Immature natural killer cell (primary cell): ENCODE measurements at regions not wholly inside any gene's neighbourhood (a gene's known extent, or its start where the extent isn't known, plus 50 kb on each side); places are given as distances from the start of the nearest gene placed in this dataset.

ENCODE experiments used
- DNase-seq, 3 donors: peaks; one replicate each; pipeline ENCODE4 v3.0.0; 2022; ENCODE audit warnings: mixed read lengths in 1 of 3
- H3K27ac Mint-ChIP-seq, 6 donors: one replicate each; pipeline ENCODE4 v1.8.0; 2020; ENCODE audit warnings: mixed read lengths in 6 of 6, mild to moderate bottlenecking in 5 of 6, inconsistent platforms in 4 of 6, moderate library complexity in 3 of 6
- H3K27me3 Mint-ChIP-seq, 3 donors: one replicate each; pipeline ENCODE4 v1.8.0; 2020 to 2021; ENCODE audit warnings: low read depth in 3 of 3, mild to moderate bottlenecking in 3 of 3, mixed read lengths in 3 of 3, moderate library complexity in 3 of 3, inconsistent platforms in 1 of 3
- H3K36me3 Mint-ChIP-seq, 3 donors: one replicate each; pipeline ENCODE4 v1.8.0; 2020; ENCODE audit warnings: mixed read lengths in 3 of 3, inconsistent platforms in 2 of 3, mild to moderate bottlenecking in 2 of 3
- H3K4me1 Mint-ChIP-seq, 2 donors: one replicate each; pipeline ENCODE4 v1.8.0; 2020; ENCODE audit warnings: inconsistent platforms in 2 of 2, mild to moderate bottlenecking in 2 of 2, mixed read lengths in 2 of 2, moderate library complexity in 1 of 2
- H3K4me3 Mint-ChIP-seq, 5 donors: one replicate each; pipeline ENCODE4 v1.8.0; 2020; ENCODE audit warnings: mild to moderate bottlenecking in 5 of 5, mixed read lengths in 5 of 5, inconsistent platforms in 3 of 5, moderate library complexity in 3 of 5
- H3K9me3 Mint-ChIP-seq, 6 donors: one replicate each; pipeline ENCODE4 v1.8.0; 2020; ENCODE audit warnings: mild to moderate bottlenecking in 6 of 6, mixed read lengths in 6 of 6, inconsistent platforms in 4 of 6, moderate library complexity in 3 of 6

- Mint-ChIP-seq H3K27me3 (peaks cover 0 to 4% (median 1%) of the 10 kb centered on the region in 3 donors), H3K4me1 (peaks cover 0 to 6% of the 10 kb centered on the region in 2 donors), H3K9me3 (peaks cover 0 to 48% (median 12%) of the 10 kb centered on the region in 6 donors), H3K27ac (no peak overlapping the region), H3K4me3 (peak overlapping the region in 2 of 5 donors; percentile 20 to 22), H3K36me3 (no peaks in the 10 kb centered on the region)
- no peak for DNase-seq
Measured at GRCh38 chr10:53025172-53025711, 252.7 kb upstream of the MBL2 start.

- Mint-ChIP-seq H3K27ac (no peak overlapping the region), H3K4me3 (no peak overlapping the region), H3K4me1 (peaks cover 0 to 6% of the 10 kb centered on the region in 2 donors), H3K27me3 (peaks cover 0 to 4% (median 1%) of the 10 kb centered on the region in 3 donors), H3K36me3 (no peaks in the 10 kb centered on the region), H3K9me3 (peaks cover 0 to 50% (median 11%) of the 10 kb centered on the region in 6 donors)
- DNase-seq = no peak
Measured at GRCh38 chr10:53023411-53023810, 250.8 kb upstream of the MBL2 start.

GRCh38 chr10:53022611-53023088 lies 250.1 kb upstream of the MBL2 start:
- H3K27me3 Mint-ChIP-seq = peaks cover 0 to 4% (median 1%) of the 10 kb centered on the region in 3 donors
- DNase-seq = no peak
- H3K4me3 Mint-ChIP-seq = no peak overlapping the region
- peaks cover 0 to 51% (median 10%) of the 10 kb centered on the region in 6 donors for H3K9me3 Mint-ChIP-seq
- H3K36me3 Mint-ChIP-seq = no peaks in the 10 kb centered on the region
- no peak overlapping the region for H3K27ac Mint-ChIP-seq
- H3K4me1 Mint-ChIP-seq = peaks cover 0 to 6% of the 10 kb centered on the region in 2 donors

- no peaks in the 10 kb centered on the region for H3K4me1 Mint-ChIP-seq
- peaks cover 0 to 31% (median 3%) of the 10 kb centered on the region in 6 donors for H3K9me3 Mint-ChIP-seq
- no peak overlapping the region for H3K27ac Mint-ChIP-seq
Measured at GRCh38 chr10:53013201-53013810, 240.7 kb upstream of the MBL2 start.

GRCh38 chr10:53009961-53010907 lies 237.7 kb upstream of the MBL2 start:
- Mint-ChIP-seq H3K36me3 (peaks cover 0 to 3% (median 0%) of the 10 kb centered on the region in 3 donors), H3K27ac (no peak overlapping the region), H3K9me3 (peaks cover 0 to 23% (median 3%) of the 10 kb centered on the region in 6 donors), H3K4me1 (no peaks in the 10 kb centered on the region), H3K27me3 (peaks cover 0 to 2% (median 0%) of the 10 kb centered on the region in 3 donors), H3K4me3 (no peak overlapping the region)
- no peak for DNase-seq

More at GRCh38 chr10:53013201-53013810, 240.7 kb upstream of the MBL2 start:
- H3K36me3 Mint-ChIP-seq = peaks cover 0 to 3% (median 0%) of the 10 kb centered on the region in 3 donors
- DNase-seq = no peak
- H3K4me3 Mint-ChIP-seq = no peak overlapping the region
- peaks cover 0 to 2% (median 0%) of the 10 kb centered on the region in 3 donors for H3K27me3 Mint-ChIP-seq

- no peak for DNase-seq
- H3K4me1 Mint-ChIP-seq = no peaks in the 10 kb centered on the region
- peaks cover 0 to 4% (median 0%) of the 10 kb centered on the region in 3 donors for H3K27me3 Mint-ChIP-seq
- no peak overlapping the region for H3K27ac Mint-ChIP-seq
- peaks cover 0 to 12% (median 4%) of the 10 kb centered on the region in 6 donors for H3K9me3 Mint-ChIP-seq
- peaks cover 0 to 6% (median 3%) of the 10 kb centered on the region in 3 donors for H3K36me3 Mint-ChIP-seq
- no peak overlapping the region for H3K4me3 Mint-ChIP-seq
Measured at GRCh38 chr10:53007527-53007842, 234.9 kb upstream of the MBL2 start.

GRCh38 chr10:53006663-53007526 lies 234.3 kb upstream of the MBL2 start:
- DNase-seq = no peak
- peaks cover 0 to 6% (median 3%) of the 10 kb centered on the region in 3 donors for H3K36me3 Mint-ChIP-seq
- no peak overlapping the region for H3K4me3 Mint-ChIP-seq
- peaks cover 0 to 16% (median 4%) of the 10 kb centered on the region in 6 donors for H3K9me3 Mint-ChIP-seq
- H3K4me1 Mint-ChIP-seq = no peaks in the 10 kb centered on the region
- H3K27me3 Mint-ChIP-seq = peaks cover 0 to 4% (median 0%) of the 10 kb centered on the region in 3 donors
- no peak overlapping the region for H3K27ac Mint-ChIP-seq

GRCh38 chr10:53005612-53006345 lies 233.2 kb upstream of the MBL2 start:
- Mint-ChIP-seq H3K4me3 (no peak overlapping the region), H3K9me3 (peaks cover 0 to 21% (median 4%) of the 10 kb centered on the region in 6 donors), H3K27me3 (peaks cover 0 to 4% (median 0%) of the 10 kb centered on the region in 3 donors), H3K36me3 (peaks cover 0 to 6% (median 3%) of the 10 kb centered on the region in 3 donors), H3K4me1 (no peaks in the 10 kb centered on the region), H3K27ac (no peak overlapping the region)
- DNase-seq = no peak

- no peaks in the 10 kb centered on the region for H3K4me1 Mint-ChIP-seq
- H3K36me3 Mint-ChIP-seq = peaks cover 0 to 6% (median 0%) of the 10 kb centered on the region in 3 donors
- peaks cover 0 to 2% (median 0%) of the 10 kb centered on the region in 3 donors for H3K27me3 Mint-ChIP-seq
- no peak for DNase-seq
- no peak overlapping the region for H3K27ac Mint-ChIP-seq
- no peak overlapping the region for H3K4me3 Mint-ChIP-seq
- H3K9me3 Mint-ChIP-seq = peaks cover 0 to 28% (median 11%) of the 10 kb centered on the region in 6 donors
Measured at GRCh38 chr10:53003094-53003493, 230.5 kb upstream of the MBL2 start.

- no peak overlapping the region for H3K27ac Mint-ChIP-seq
- no peak overlapping the region for H3K4me3 Mint-ChIP-seq
- H3K9me3 Mint-ChIP-seq = peaks cover 0 to 36% (median 15%) of the 10 kb centered on the region in 6 donors
- peaks cover 0 to 2% (median 0%) of the 10 kb centered on the region in 3 donors for H3K36me3 Mint-ChIP-seq
- H3K4me1 Mint-ChIP-seq = no peaks in the 10 kb centered on the region
- H3K27me3 Mint-ChIP-seq = peaks cover 0 to 2% (median 0%) of the 10 kb centered on the region in 3 donors
- DNase-seq = no peak
Measured at GRCh38 chr10:52999681-53000080, 227.1 kb upstream of the MBL2 start.

GRCh38 chr10:52999258-52999657 lies 226.7 kb upstream of the MBL2 start:
- H3K36me3 Mint-ChIP-seq = no peaks in the 10 kb centered on the region
- H3K9me3 Mint-ChIP-seq = peaks cover 3 to 33% (median 13%) of the 10 kb centered on the region in 6 donors

GRCh38 chr10:52997007-52997406 lies 224.4 kb upstream of the MBL2 start:
- H3K4me3 Mint-ChIP-seq = no peak overlapping the region
- H3K4me1 Mint-ChIP-seq = no peaks in the 10 kb centered on the region
- no peak for DNase-seq
- no peaks in the 10 kb centered on the region for H3K36me3 Mint-ChIP-seq
- H3K9me3 Mint-ChIP-seq = peaks cover 3 to 35% (median 20%) of the 10 kb centered on the region in 6 donors
- H3K27ac Mint-ChIP-seq = no peak overlapping the region
- H3K27me3 Mint-ChIP-seq = no peaks in the 10 kb centered on the region

More at GRCh38 chr10:52999258-52999657, 226.7 kb upstream of the MBL2 start:
- H3K27me3 Mint-ChIP-seq = no peaks in the 10 kb centered on the region
- H3K4me3 Mint-ChIP-seq = no peak overlapping the region
- no peak overlapping the region for H3K27ac Mint-ChIP-seq
- DNase-seq = no peak
- no peaks in the 10 kb centered on the region for H3K4me1 Mint-ChIP-seq
